NCI-H510A (cell line): ENCODE measurements at regions not wholly inside any gene's neighbourhood (a gene's known extent, or its start where the extent isn't known, plus 50 kb on each side); places are given as distances from the start of the nearest gene placed in this dataset.

Experiments used
- DNase-seq: peaks from one replicate; lab custom pipeline; 2025; lab: John Stamatoyannopoulos, UW

DNA sequence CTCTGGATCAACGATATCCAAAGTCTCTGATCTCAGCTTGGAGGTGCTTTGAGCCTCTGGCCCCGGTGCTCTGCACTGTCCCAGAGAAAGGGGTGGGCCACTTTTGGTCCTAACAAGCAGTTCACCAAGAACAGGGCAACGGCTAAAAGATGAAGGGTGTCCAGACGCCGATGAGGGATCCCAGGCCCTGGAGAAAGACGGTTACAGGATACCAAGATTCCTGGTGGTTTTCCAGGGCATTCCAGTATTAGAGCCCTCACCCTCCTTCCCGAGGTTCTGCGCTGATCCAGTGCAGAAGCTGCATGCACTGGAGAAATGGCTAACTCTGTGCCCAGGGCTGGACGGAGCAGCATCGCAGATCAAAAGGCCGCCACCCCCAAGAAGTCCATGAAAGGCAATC lies 149.9 kb upstream of the IRF2BP2 start:
- no peak for DNase-seq

DNA sequence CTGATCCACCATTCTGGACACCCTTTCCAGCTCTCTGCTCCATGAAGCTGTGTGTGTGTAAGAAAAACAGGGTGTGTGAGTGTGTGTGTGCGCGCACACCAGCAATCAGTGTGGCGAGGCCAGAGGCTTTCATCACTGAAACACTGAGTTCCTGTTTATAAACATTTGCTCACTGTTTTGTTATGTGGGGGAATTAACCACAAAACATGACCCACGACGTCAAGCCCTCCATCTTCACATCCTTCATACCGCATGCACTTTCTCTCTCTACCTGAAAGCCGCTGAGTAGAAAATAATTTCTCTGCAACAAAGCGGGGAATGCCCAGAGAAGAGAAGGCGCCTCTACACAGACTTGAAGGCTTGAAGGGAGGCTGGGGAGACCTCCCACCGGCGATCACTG lies 148.9 kb upstream of the IRF2BP2 start:
- DNase-seq, result no peak

DNA sequence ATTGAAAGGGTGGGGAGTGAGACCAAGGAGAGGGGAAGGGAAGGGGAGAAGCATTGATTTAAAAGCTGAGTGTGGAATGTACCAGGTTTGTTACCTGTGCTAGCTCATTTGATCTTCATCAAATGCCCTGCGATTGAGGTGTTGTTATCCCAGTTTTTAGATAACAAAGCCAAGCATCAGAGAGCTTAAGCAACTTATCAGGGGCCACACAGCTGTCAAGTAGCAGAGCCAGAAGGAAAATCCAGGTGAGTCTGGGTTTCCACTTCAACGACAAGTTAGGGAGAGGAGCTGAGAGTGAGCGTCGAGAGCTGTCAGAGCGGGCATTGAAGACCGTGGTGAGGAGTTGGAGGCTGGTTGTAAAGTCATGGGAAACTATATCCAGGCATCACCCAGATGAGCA lies 146.9 kb upstream of the IRF2BP2 start:
- DNase-seq, result no peak

DNA sequence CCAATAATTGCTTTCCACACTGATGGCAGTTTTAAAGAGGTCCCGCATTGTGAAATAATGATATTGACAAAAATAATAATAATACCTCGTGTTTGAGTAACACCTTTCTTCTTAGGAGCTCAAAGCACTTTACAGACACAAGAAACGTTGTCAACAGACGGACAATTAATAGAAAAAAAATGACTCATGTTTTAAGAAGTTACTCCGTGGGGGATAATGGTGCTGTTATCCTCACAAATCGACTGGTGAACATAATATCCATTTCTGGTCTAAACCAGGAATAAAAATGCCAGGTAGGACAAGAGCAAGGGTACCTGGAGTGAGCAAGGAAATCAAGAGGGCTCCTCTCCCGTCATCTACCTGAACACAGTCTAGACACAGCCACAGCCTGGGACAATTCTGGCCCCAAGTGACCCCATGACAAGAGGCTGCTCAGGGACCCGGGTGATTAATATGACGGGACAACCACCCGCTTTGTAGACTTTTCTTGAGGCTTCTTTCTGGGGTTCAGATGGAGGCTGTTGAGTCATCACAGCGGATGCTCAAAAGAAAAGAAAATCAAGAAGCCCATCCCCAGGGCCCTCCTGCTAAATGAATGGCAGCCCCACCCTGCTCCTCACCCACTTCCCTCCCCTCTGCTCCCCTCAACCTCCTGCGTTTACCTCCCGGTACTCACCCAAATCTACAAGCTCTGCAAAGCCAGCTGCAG lies 146.2 kb upstream of the IRF2BP2 start:
- no peak for DNase-seq

DNA sequence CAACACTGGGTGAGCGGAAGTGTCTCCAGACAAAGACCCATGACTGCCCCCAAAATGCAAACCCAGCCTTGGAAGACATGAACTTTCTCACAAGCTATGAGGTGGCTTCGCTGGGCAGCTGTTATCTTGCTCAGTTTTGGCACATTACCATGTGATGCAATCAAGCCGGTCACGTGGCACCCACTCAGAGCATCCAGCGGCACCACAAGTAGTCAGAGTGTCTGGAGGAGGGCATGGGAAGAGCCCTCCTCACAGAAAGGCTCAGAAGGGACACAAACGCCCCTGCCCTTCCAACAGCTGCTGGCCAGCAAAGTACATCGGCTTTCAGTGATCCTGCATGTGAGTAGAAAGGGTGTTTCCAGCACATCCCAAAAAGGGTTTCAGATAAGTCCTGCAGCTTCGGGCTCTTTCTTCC lies 145.5 kb upstream of the IRF2BP2 start:
- peak; percentile 54 for DNase-seq

DNA sequence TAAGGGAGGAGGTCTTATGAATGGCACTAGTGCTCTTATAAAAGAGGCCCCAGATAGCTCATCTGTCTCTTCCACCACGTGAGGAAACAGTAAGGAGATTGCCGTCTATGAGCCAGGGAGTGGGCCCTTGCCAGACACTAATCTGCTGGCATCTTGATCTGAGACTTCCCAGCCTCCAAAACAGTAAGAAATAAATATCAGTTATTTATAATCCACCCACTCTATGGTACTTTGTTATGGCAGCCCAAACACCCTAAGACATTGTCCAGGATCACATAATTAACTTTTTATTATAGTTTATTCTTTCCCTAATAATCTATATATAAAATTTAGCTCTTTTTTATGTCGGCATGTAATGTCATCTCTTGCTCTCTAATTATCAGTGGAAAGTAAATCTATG lies 144.0 kb upstream of the IRF2BP2 start:
- no peak for DNase-seq

DNA sequence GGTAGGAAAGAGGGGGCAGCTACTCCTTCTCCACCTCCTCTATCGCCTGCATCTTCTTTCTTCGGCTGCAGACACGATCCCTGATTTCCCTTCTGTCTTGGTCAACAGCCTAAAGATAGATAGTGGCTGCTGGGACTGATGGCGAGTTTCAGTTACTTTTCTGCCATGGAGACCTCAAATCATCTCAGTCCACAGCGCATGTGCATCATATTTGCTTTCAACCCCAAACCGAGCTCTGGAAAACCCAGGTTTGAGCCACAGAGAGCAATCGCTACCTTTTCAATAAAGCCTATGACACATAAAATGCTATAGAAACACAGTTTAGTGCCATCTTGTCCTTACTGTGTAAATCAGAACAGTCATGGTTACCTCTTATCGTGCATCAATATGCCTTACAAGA lies 142.9 kb upstream of the IRF2BP2 start:
- DNase-seq, result no peak

DNA sequence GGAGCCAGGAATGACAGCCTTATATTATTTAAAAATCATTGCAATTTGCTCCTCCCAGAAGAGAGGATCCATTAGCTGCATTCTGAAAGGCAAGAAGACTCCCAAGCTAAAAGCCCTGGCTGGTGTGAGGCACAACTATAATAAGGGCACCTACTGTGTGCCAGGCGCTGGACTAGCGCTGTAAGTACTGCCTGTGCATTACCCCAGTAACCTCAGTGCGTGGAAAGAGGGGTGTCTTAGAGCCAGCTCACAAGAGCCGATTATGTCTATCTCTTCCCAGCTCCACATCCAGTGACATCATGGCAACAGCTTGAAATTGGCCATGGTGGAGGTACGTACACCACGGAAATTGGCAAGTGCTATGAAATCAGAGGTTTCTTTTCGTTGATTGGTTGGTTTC lies 141.7 kb upstream of the IRF2BP2 start:
- DNase-seq, result no peak

DNA sequence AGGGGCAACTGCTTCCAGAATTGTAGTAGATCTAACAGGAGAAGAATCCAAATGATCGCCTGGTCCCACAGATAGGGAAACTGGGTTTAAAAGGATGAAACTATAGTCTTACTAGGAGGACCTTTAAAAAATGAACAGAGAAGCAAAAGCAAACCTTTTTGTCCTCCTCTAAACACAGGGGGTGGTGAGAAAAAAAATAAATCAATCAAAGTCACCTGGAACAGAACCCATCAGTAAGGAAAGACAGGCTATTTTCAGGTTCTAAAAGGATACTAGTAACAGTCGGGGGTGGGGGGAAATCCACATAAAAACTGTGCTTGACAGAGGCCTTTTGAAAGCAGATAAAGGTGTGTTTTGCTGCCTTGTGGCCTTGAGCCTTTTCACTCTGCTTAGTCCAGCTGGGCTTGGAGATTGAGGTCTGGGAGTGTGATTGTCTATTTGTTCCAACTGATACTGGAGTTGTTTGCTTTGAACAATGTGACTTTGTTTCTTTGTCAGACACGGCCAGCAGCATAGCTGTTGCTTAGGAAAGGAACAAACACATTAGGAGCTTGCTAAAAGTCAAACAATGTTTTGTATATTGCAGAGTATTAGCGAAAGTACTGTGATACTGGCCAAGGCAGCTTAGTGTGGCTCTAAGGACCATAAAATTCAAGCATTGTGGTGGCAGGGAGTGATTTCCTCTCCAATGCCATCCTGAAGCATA lies 141.1 kb upstream of the IRF2BP2 start:
- no peak for DNase-seq

DNA sequence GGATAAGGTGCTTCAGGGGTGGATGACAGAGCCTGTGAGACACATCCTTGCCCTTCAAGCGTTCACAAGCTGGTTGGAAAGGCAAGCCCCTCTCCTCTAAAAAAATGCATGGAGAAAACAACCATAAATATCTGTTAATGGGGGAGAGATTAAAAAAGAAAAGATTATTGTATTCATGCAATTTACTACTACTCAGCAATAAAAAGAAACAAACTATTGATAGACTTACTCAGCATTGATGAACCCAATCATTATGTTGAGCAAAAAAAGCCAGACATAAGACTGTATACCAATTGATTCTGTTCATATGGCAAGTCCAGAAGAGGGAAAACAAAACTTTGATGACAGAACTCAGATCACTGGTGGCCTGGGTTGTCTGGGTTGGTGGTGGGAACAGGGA lies 138.7 kb upstream of the IRF2BP2 start:
- DNase-seq, result no peak

DNA sequence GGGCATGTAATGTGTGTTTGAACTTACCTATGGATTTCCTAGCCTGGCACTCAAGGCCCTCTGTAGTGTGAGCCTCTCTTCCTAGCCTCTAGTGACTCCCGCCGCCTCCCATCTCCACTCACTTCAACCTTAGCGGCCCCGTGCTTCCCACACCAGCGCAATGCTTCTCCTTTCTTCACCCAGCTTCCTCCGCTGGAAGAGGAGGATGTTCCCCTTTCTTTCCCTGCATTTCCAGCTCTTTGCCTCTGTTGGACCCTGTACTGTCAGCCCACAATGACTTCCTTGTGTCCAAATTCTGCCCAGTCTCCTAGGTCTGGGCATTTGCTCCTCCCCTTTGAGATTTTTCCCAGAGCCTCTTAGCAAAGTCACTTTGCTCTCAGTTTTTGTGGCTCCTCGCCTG lies 138.1 kb upstream of the IRF2BP2 start:
- DNase-seq, result no peak

DNA sequence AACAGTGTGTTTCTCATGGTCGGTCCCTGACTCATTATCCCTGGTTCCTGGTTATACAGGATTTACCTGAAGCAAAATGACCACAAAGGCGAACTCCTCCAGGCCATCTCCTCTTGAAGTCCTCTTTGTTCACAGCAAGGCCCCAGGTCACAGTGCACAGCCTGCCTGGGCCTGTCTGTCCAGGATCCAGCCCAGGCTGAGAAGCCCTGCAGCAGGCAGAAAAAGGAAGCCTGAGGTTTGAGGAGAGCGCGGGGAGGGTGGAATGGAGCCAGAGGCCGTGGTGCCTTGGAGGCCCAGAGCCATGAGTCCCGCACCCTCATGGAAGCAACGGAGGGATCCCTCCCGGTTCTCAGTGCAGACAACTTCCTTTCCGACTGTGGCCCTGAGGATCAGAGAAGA lies 136.8 kb upstream of the IRF2BP2 start:
- no peak for DNase-seq

DNA sequence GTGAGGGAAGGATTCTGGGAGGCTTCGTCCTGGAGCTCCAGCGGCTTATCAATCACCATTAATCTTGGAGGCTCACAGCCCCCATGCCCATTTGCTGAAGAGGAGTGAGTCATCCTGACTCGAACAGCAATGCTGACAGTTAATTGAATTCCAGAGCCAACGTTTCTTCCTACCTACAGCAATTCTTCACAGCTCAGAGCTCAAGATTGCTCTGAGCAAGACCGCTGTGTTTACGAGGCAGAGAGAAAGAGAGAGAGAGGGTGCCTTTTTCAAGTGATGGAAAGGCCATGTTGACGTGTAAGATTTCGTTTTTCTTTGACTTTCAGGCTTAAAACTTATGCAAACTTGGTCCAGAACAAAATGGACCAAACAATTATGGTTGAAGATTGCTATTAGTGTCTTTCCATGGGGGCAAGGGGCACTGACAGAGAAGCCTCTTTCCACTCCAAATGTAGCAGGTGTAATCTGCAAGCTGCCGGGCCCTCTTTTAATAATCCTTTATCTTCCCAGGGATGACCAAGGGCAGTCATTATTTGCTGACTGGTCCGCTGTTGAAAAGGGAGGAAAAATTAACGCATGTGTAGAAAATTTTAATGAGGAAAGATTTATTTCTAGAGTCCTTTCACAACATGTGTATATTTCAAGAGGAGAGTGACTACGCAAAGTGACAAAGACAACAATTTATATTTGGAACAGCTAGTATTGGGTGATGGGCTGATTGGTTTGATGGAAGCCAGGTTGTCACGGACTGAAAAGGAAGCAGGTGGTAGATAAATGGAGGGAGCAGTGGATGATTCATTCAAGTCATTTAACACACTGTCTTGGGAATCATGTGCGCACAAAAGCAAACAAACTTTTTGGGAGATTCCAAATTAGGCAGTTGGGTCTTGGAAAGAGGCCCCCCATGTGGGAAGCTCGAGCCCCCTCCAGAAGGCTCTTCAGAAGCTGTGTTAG lies 136.1 kb upstream of the IRF2BP2 start:
- DNase-seq, result no peak

DNA sequence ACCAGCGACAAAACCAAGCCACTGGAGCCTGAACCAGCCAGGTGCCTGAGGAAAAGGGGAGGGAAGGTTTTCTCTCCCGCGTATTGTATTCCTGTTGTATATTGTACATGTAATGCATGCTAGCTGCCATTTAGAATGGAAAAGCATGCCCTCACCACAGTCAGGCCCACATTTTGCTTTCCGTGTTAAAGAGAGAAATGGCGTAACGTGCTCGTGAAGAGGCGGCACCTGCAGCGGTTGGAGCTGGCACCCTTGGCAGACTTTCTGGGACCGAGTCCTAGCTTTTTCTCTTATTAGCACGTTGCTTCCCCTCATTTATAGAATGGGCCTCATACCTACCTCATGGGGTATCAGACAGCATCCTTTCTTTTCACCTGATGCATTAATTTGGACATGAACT lies 135.3 kb upstream of the IRF2BP2 start:
- DNase-seq, result no peak

DNA sequence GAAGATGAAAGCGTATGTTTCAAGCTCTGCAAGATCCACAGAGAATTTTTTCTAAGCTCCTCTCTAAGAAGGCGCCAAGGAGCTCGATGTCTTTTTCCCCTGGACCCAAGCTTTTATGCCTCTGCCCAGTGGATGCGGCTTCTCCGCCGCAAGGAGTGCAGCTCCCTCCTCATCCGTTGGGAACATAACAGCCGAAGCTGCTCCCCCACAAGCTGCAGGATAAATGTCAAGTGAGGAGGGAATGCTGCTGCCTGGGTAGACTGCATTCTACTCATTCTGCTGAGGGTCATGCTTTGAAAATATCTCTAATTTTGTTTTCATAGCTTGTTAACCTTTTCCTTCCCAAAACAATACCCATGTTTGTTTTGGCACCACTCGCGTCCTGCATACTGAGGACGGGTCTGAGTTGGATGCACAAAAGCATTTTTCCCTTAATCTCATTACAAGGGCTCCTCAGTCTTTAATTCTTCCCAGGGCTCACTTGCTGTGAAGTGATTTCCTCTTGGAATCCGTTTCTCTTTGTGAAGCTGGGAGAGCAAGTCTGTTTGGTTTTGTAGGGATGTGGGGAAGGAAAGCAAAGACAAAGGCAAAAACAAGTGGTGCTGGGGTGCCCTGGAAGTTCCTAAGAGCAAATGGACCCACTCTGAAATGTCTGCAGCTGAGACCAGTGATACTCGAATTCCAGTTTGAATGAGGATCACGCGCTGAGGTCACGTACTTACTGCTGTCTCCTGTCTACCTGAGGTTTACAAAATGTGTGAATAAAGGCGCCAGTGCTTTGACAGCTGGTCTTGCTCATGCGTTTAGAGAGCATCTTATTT lies 134.0 kb upstream of the IRF2BP2 start:
- no peak for DNase-seq

DNA sequence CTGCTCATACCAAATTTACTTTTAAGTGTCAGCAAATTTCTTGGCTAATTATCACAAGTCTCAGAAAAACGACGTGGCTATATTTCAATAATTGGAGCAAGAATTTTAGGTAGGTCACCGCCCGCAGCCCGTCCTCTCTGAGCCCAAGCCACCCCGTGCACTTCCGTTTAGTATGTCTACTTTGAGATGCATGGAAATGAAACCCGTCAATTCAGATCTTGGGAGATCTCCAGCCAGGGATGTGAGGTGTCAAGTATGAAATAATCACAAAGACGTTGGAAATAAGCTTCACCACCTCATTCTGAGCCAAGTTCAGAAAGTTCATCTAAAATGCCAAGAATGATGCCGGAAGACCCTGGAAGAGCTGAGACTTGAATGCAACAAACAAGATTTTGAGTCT lies 132.6 kb upstream of the IRF2BP2 start:
- no peak for DNase-seq

DNA sequence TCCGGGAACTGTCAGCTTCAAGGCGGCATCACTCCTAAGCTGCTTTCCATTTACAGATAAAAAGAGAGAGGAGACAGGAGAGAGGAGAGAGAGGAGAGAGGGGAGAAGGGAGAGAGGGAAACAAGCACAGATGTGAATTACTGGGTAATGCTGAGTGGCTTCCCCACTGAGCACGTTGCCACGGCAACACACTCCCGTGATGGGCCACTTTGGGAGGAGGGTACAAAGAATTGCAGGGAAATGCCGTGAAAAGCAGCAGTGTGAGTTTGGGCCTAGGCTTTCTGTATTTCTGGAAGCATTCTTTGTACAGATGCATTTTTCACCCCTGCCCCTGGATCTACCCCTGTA lies 128.0 kb upstream of the IRF2BP2 start:
- DNase-seq, result no peak

DNA sequence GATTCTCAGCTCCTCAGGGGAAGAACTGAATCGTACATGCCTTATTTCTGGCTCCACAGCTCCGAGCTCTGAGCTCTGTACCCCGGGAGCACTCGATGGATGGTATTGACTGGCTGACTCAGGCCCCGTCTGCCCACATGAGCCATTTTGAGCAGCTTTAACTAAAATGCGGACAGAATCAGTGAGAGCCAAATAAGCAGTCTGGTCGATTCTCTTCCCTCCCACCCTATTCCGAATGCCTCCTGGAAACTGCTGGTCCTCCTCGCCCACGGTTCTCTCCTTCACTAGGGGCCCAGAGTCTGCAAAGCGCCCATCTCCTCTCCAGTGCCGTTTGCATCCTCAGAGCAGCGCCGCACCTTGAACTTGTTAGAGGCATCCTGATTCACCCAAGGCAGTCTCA lies 125.9 kb upstream of the IRF2BP2 start:
- DNase-seq, result no peak

DNA sequence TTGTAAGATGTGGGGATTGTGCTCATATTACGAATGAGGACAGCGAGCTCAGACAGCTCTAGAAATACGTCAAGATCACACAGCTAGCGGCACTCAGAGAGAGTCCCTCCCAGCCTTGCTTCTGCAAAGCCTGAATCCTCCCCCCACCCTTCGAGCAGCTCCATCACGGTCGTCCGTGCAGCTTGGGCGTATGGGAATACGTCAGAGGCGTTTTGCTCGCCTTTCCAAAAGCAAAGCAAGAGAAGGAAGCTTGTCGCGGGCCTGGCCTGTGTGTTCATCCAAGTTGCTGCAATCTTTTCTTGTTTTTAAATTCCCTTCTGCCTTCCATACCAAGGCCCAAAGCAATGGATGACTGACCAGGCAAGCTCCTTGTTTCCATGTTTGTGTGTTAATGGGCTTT lies 125.5 kb upstream of the IRF2BP2 start:
- DNase-seq, result no peak

DNA sequence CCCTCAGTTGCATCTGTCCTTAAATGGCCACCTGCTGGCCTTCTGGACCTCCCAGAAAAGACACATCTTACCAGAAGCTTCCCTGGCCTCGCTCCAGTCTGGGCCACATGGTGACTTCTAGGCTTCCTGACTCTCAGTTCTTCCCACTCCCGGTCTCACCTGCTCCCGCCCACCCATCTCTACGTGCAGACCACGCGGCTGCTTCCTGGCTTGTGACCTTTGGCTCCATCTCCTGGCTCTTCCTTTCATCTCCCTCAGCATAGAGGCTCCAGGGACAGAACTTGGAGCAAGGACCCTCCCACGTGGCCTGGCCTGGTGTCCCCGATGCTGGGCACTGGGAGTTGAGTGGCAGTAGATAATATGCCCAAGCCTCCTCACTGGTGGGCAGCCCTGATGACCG lies 124.9 kb upstream of the IRF2BP2 start:
- DNase-seq, result no peak

DNA sequence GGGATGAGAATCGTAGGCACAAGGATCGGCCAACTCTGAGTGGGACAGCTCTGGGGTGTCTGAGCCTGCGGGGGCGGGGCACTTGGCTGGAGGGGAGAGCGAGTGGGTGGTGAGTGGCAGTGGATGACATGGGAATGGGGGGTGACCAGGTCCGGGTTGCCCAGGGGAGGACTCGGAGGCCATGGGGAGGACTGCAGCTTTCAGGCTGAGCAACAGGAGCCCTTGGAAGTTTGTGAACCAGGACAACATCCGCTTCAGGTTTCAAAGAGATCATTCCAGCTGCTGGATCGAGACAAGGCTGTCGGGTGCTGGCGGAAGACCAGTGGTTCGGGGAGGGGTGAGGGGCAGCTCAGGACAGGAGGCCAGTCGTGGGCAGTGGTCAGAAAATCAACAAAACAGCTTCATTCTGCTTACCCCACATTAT lies 124.4 kb upstream of the IRF2BP2 start:
- DNase-seq, result no peak

DNA sequence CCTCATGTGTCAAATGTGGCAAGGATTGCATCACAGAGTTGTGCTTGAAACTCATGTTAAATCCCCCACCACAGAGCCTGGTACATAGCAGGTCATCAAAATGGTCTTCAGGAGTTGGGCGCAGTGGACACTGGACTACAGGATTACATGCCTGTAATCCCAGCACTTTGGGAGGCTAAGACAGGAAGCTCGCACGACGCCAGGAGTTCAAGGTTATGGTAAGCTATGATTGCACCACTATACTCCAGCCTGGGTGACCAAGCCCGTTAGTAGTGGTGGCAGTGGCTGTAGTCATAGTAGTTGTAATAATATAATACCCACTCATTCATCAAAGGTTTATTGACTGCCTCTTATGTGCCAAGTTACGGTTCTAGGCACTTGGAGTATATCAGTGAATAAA lies 123.4 kb upstream of the IRF2BP2 start:
- no peak for DNase-seq
